GM19463 (cell line): ENCODE measurements at regions not wholly inside any gene's neighbourhood (a gene's known extent, or its start where the extent isn't known, plus 50 kb on each side); places are given as distances from the start of the nearest gene placed in this dataset.

Experiments used
- ATAC-seq: cut with Tn5 transposase; IDR thresholded peaks from one replicate; pipeline ENCODE4 v1.9.1; 2021; ENCODE audit warnings: mild to moderate bottlenecking, moderate library complexity; ENCODE audit not compliant: unreplicated experiment

DNA sequence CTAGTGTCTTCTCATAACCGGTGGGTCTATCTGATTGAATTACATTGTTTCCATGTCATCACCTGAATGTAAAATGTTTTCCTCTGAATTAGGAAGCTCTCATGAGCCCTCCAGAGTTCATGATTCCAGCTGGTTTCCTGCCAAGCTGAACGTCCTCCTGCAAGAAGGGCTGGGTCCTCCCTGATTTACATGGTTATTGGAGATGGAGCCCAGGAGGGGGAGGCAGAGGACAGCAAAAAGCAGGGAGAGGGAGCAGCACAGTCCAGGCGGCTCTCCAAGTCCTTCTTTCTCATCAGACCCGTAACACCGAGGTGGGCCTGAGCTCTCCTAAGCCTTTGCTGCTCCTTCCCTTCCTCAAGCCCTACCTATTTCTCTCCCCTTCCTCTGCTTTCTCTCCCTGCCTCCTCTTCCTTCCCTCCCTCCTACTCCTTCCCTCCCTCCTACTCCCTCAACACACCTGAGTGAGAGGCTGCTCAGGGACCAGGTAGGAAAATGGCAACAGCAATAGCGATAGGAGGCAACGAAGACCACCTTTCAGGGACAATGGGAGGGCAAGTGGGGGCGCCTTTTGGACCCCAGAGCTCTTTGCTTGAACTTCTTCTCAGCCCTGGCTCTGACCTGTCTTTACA, 265.9 kb downstream of the PRDM2 start:
- no peak for ATAC-seq

GRCh38 chr1:13967707-13968106, 267.7 kb downstream of the PRDM2 start:
- no peak for ATAC-seq

- no peak for ATAC-seq
These were observed 268.4 kb downstream of the PRDM2 start for GRCh38 chr1:13968361-13968760.

GRCh38 chr1:13970631-13971247, 270.8 kb downstream of the PRDM2 start:
- no peak for ATAC-seq

- no peak for ATAC-seq
These were observed 276.5 kb downstream of the PRDM2 start for GRCh38 chr1:13976485-13976884.

DNA sequence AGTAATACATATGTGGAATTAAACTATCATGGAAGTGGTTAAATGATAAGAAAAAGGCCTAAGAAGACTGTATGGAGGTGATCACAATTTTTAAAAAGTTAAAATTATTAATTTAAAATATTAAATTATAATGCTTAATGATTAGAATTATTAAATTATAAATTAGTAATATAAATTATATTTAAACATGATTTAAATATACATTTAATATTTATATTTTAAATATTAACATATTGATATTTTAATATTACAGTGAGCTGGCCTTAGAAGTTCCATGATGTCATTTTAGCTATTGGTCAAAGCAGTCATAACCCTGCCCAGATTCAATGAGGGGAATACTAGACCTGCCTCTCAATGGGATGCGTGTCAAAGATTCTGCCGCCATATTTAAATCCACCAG, 281.2 kb downstream of the PRDM2 start:
- ATAC-seq = no peak

DNA sequence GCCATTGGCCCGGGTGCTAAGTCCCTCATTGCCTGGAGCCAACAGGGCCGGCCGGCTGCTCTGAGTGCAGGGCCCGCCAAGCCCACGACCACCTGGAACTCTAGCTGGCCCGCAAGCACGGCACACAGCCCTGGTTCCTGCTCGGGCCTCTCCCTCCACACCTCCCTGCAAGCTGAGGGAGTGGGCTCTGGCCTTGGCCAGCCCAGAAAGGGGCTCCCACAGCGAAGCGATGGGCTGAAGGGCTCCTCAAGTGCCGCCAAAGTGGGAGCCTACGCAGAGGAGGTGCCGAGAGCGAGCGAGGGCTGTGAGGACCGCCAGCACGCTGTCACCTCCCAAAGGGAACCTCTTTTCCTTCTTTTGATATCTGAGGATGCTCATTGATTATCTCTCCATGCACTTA, 283.4 kb downstream of the PRDM2 start:
- ATAC-seq = no peak

- ATAC-seq = no peak
These were observed 291.0 kb downstream of the PRDM2 start for GRCh38 chr1:13990939-13991338.

- no peak for ATAC-seq
These were observed 292.7 kb downstream of the PRDM2 start for GRCh38 chr1:13992489-13993285.

DNA sequence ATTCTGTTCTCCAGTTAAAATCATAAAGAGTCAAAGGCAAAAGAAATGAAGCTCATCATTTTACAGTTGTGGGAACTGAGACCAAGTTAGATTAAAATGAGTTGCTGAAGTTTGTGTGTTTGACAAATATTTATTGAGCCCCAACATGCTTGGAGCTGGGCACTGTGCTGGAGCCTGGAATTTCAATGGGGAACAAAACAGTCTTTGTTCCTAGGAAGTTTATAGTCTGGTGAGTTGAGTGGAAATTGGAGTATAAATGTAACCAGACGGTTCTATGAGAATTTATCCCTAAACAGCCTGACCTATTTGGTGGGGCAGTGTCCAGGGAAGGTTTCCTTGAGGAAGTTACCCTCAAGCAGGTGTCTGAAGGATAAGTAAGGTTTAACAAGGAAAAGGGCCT, 294.4 kb downstream of the PRDM2 start:
- ATAC-seq = no peak

- no peak for ATAC-seq
These were observed 296.3 kb downstream of the PRDM2 start for GRCh38 chr1:13996334-13996733.

GRCh38 chr1:14003552-14003951, 303.6 kb downstream of the PRDM2 start:
- ATAC-seq = no peak

- ATAC-seq = no peak
These were observed 309.6 kb downstream of the PRDM2 start for GRCh38 chr1:14009582-14009981.

DNA sequence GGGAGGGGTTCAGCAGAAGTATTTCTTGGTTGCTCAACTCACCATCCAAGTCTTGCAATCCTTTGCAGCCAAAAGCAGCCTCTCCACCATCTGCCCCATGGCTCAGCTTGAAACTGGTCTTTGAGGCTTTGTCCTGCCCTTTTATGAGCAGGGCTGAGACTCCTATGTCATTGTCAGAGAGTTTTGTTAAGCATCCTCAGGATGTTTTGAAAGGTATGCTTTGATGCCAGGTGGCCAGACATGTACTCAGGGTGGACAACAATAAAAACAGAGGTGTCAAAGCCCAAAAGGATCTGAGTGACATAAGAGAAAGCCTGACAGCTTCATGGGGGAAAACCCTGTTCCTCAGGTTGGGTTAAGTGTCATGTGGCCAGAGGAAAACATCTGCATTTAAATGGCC, 310.5 kb downstream of the PRDM2 start:
- ATAC-seq = no peak

- ATAC-seq = no peak
These were observed 311.1 kb downstream of the PRDM2 start for GRCh38 chr1:14011132-14011531.

- ATAC-seq = no peak
These were observed 311.9 kb downstream of the PRDM2 start for GRCh38 chr1:14011888-14012287.

DNA sequence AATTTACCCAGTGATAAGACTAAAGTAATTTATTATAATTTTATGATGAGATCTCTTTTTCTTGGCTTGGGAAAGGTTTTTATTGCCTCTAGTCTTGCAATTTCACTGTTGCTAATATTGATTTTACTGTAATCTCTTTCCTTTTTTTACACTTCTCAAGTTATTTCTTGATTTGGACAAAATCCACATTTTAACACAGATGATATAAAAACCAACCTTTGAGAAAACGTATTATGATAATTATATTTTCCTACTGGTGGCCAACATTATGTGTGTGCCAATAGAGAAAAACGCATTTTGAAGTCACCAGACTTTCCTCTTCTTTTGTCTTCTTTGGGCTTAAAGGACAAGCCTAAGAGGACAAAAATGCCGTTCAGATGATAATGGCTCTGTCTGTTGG, 314.9 kb downstream of the PRDM2 start:
- no peak for ATAC-seq

DNA sequence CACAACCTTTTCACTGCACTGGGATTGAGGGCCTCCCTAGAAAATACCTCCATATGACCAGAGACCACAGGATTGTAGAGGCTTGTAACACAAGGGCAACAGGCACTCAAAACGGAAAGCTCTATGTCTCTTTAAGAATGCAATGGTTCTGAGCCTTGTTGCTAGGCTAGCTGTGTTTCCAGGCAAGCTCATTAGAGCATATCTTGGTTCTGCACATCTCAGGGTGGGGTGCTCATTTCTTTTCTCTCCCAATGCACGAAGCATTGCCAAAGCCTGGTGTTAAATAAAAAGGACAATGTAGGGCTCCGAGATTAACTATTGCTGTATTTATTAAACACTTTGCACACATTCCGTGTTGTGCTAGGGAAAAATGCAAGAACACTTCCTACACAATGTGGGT, 315.9 kb downstream of the PRDM2 start:
- no peak for ATAC-seq

DNA sequence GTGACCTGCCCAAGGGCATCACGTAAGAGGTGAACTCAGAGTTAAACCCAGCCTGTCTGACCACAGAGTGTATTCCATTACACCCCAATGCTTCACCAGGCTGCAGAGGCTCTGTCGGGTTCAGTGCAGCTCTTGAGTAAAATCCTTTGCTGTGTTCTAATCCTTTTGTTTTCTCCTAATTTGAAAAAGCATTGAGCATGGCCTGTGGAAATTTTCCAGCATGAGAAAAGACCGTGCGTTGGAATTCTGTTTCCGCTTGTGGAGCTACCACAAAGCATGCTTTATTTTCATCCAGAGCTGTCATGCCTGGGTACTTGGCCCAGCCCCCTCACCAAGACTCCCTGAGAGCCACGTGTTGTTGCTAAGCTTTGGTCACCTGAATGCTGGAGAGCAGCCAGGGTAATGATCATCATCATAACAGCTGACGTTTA, 317.6 kb downstream of the PRDM2 start:
- ATAC-seq = no peak

GRCh38 chr1:14019461-14019860, 319.5 kb downstream of the PRDM2 start:
- ATAC-seq = no peak

- ATAC-seq = no peak
These were observed 320.0 kb downstream of the PRDM2 start for GRCh38 chr1:14020006-14020405.

- ATAC-seq = no peak
These were observed 327.1 kb downstream of the PRDM2 start for GRCh38 chr1:14027099-14027498.
